Kidney (tissue), 13 donors: ENCODE measurements at regions not wholly inside any gene's neighbourhood (a gene's known extent, or its start where the extent isn't known, plus 50 kb on each side); places are given as distances from the start of the nearest gene placed in this dataset.

ENCODE experiments used
- DNase-seq, 5 donors: peaks; one replicate each; pipeline ENCODE4 v3.0.0-alpha.2; 2013 to 2020
- FAIRE-seq: peaks from 2 replicates; lab custom pipeline; 2012; peaks lifted over from hg19 to GRCh38; lab: Jason Lieb, UNC
- H3K27ac ChIP-seq, 2 donors: one replicate each; pipeline ENCODE4 v1.7.0; 2013; ENCODE audit warnings: low read depth in 2 of 2, low read length in 2 of 2, inconsistent platforms in 1 of 2
- H3K27me3 ChIP-seq: one replicate; pipeline ENCODE4 v1.7.1; 2013; ENCODE audit warnings: low read length, inconsistent platforms; ENCODE audit not compliant: control insufficient read depth, insufficient read depth
- H3K36me3 ChIP-seq, 3 donors: one replicate each; pipeline versions ENCODE4 v1.7.0 to v1.7.1; 2013; ENCODE audit warnings: low read length in 3 of 3, control low read depth in 1 of 3, inconsistent platforms in 1 of 3; ENCODE audit not compliant: insufficient read depth in 3 of 3, control insufficient read depth in 2 of 3
- H3K4me1 ChIP-seq, 3 donors: one replicate each; pipeline versions ENCODE4 v1.7.0 to v1.7.1; 2013; ENCODE audit warnings: low read length in 3 of 3, inconsistent platforms in 1 of 3, low read depth in 1 of 3; ENCODE audit not compliant: control insufficient read depth in 2 of 3, insufficient read depth in 2 of 3
- H3K4me3 ChIP-seq, 3 donors: one replicate each; pipeline versions ENCODE4 v1.7.0 to v1.8.1; 2013; ENCODE audit warnings: low read length in 3 of 3, control low read depth in 1 of 3, inconsistent platforms in 1 of 3
- H3K9ac ChIP-seq, 3 donors: one replicate each; pipeline versions ENCODE4 v1.7.0 to v1.7.1; 2013; ENCODE audit warnings: low read length in 3 of 3, control low read depth in 1 of 3, inconsistent platforms in 1 of 3
- H3K9me3 ChIP-seq, 3 donors: one replicate each; pipeline versions ENCODE4 v1.7.0 to v1.7.1; 2013; ENCODE audit warnings: low read length in 3 of 3, control low read depth in 1 of 3, inconsistent platforms in 1 of 3; ENCODE audit not compliant: control insufficient read depth in 2 of 3, insufficient read depth in 1 of 3
- CTCF ChIP-seq: IDR thresholded peaks from 3 replicates; pipeline ENCODE4 v1.5.1; 2012; ENCODE audit warnings: mild to moderate bottlenecking, moderate library complexity, borderline replicate concordance; ENCODE audit not compliant: insufficient read depth; ENCODE audit errors: extremely low read depth
- intact Hi-C: fragments of 100-400 bp; cut with DNase I; formaldehyde crosslinking; loops from one replicate; pipeline ENCODE4 v1.11.1; 2022
- donor health status: control.
- donor health status: control.
- donor health status: control.
- donor health status: control.
- donor health status: control.
- donor health status: DM: yes; HTN: yes; CAD: no.
- donor health status: Normal renal cell carcinoma (clear cell type).

GRCh38 chr6:71393471-71393870, 104.9 kb downstream of the OGFRL1 start:
- Histone ChIP-seq H3K27me3 (no peaks in the 10 kb centered on the region), H3K27ac (peak overlapping the region in 1 of 2 donors; percentile 56), H3K9ac (no peak overlapping the region), H3K4me1 (peaks cover 8 to 81% (median 39%) of the 10 kb centered on the region in 3 donors), H3K9me3 (no peaks in the 10 kb centered on the region), H3K4me3 (no peak overlapping the region), H3K36me3 (peaks cover 6 to 21% (median 20%) of the 10 kb centered on the region in 3 donors)
- intact Hi-C loops, result no loop called here
- FAIRE-seq (no peak), DNase-seq (peak in 1 of 5 donors; percentile 54)
- TF ChIP-seq CTCF, result no peak

- DNase-seq, result no peak
- peak overlapping the region in 1 of 2 donors; percentile 56 for H3K27ac ChIP-seq
- peaks cover 6 to 21% (median 20%) of the 10 kb centered on the region in 3 donors for H3K36me3 ChIP-seq
- H3K9me3 ChIP-seq, result no peaks in the 10 kb centered on the region
- H3K4me1 ChIP-seq, result peaks cover 8 to 76% (median 39%) of the 10 kb centered on the region in 3 donors
- no peak overlapping the region for H3K9ac ChIP-seq
- intact Hi-C loops, result no loop called here
- TF ChIP-seq CTCF, result no peak
- no peak overlapping the region for H3K4me3 ChIP-seq
- no peak for FAIRE-seq
- H3K27me3 ChIP-seq, result no peaks in the 10 kb centered on the region
Observed at GRCh38 chr6:71393981-71394432, 105.4 kb downstream of the OGFRL1 start.

DNA sequence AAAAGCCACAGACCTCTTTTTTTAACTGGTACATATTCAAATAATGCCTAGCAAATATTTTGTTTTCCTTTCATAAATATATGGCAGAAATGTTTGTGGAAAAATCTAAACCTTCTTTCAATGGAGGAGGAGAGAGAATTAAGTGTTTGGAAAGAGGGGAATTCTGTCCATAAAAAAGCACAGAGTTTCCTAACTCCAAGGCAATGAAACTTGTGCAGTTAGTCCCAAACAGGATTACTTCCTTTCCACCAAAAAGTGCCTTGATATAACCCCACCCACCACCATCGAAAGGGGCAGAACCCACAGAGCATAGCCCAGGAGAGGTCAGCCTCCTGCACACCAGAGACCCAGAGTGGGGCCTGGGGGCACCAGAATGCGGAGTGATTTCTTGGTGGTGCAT, 106.3 kb downstream of the OGFRL1 start:
- Histone ChIP-seq H3K4me1 (peaks cover 8 to 73% (median 39%) of the 10 kb centered on the region in 3 donors), H3K9me3 (no peaks in the 10 kb centered on the region), H3K27me3 (no peaks in the 10 kb centered on the region), H3K27ac (peak overlapping the region in 1 of 2 donors; percentile 13), H3K9ac (no peak overlapping the region), H3K4me3 (no peak overlapping the region), H3K36me3 (peaks cover 6 to 23% (median 20%) of the 10 kb centered on the region in 3 donors)
- no peak for DNase-seq
- FAIRE-seq, result no peak
- intact Hi-C loops, result no loop called here
- no peak for TF ChIP-seq CTCF
